ENCODE measurements at regions not wholly inside any gene's neighbourhood (a gene's known extent, or its start where the extent isn't known, plus 50 kb on each side); places are given as distances from the start of the nearest gene placed in this dataset.

DNA sequence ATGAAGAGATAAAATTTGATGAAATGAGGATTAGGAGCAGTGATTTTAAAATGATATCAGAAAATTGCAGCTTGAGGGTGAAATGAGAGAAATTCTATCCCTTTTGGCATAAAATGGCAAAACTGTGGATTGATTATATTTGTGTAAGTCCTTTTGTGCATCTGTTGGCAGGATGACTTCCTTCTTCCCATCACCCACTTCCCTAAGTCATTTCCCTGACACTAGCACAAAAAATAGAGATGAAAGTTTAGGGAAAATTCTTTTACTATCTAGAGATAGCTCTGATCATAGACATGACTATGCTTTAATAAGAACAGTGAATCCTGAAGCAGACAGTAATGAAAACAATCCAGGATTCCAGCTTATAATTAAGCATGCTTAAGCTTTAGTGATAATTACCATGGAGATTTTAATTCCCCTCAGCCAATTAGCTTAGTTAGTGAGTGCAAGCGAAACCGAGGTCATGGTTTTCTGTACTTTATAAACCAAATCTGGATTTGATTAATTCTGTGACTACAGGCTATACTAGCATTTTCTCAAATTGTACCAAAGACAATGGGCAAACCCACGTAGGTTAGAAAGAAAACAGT is 163.6 kb upstream of the TARS1 start:
- no peak for DNase-seq
- TF ChIP-seq, protein P1, sequence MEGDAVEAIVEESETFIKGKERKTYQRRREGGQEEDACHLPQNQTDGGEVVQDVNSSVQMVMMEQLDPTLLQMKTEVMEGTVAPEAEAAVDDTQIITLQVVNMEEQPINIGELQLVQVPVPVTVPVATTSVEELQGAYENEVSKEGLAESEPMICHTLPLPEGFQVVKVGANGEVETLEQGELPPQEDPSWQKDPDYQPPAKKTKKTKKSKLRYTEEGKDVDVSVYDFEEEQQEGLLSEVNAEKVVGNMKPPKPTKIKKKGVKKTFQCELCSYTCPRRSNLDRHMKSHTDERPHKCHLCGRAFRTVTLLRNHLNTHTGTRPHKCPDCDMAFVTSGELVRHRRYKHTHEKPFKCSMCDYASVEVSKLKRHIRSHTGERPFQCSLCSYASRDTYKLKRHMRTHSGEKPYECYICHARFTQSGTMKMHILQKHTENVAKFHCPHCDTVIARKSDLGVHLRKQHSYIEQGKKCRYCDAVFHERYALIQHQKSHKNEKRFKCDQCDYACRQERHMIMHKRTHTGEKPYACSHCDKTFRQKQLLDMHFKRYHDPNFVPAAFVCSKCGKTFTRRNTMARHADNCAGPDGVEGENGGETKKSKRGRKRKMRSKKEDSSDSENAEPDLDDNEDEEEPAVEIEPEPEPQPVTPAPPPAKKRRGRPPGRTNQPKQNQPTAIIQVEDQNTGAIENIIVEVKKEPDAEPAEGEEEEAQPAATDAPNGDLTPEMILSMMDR (IDR thresholded peaks at IDR 0.05; ENCODE audit: partially characterized antibody, unreplicated experiment), result no peak
- no peak overlapping the region for H3K27ac Mint-ChIP-seq (ENCODE audit: unreplicated experiment)
- no peak overlapping the region for H3K4me3 Mint-ChIP-seq (ENCODE audit: unreplicated experiment)
- H3K36me3 Mint-ChIP-seq (ENCODE audit: unreplicated experiment), result no peaks in the 10 kb centered on the region
- no peaks in the 10 kb centered on the region for H3K4me1 Mint-ChIP-seq (ENCODE audit: low read depth, unreplicated experiment)
- no peaks in the 10 kb centered on the region for H3K9me3 Mint-ChIP-seq (ENCODE audit: unreplicated experiment)
- peaks cover 2% of the 10 kb centered on the region for H3K27me3 Mint-ChIP-seq (ENCODE audit: unreplicated experiment)

DNA sequence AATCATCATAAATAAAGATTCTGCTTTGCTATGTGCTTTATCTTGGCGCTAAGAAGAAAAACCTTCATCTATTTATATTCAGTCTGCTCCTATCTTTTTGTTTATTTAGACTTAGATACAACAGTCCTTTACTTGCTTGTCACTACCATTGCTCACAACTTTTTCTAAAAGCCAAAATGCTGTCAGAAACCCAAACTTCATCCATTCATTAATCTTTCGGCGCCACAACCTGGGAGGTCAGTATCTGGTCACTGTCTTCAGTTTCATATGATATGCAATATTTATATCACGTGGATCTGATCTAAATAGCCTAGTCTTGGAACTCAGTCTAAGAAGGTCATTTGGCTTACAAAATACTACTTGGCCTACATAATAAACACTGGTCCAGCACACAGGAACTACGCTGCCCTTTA is 159.3 kb upstream of the TARS1 start:
- no peaks in the 10 kb centered on the region for H3K4me1 Mint-ChIP-seq (ENCODE audit: low read depth, unreplicated experiment)
- H3K27ac Mint-ChIP-seq (ENCODE audit: unreplicated experiment), result no peak overlapping the region
- no peaks in the 10 kb centered on the region for H3K27me3 Mint-ChIP-seq (ENCODE audit: unreplicated experiment)
- TF ChIP-seq, protein P1 (IDR thresholded peaks at IDR 0.05; ENCODE audit: partially characterized antibody, unreplicated experiment), result no peak
- no peaks in the 10 kb centered on the region for H3K36me3 Mint-ChIP-seq (ENCODE audit: unreplicated experiment)
- no peak for DNase-seq
- H3K4me3 Mint-ChIP-seq (ENCODE audit: unreplicated experiment), result no peak overlapping the region
- no peaks in the 10 kb centered on the region for H3K9me3 Mint-ChIP-seq (ENCODE audit: unreplicated experiment)

DNA sequence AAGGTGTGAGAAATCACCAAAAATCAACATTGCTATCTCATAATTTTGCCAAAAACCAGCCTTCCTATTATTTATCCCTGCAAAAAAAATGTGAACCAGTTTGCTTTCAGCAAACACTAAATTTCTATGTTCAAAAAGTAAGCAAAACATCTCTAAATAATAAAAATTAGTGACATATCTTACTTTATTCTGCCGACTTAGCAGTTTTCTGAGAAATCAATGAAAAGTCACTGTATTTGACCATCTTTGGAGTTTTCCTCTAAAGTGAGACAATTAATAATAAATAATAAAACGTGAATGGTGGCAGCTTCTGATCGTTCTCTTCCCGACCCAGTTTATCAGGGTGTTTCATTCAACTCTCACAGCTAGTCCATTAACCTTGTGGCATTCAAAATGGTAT is 158.6 kb upstream of the TARS1 start:
- H3K36me3 Mint-ChIP-seq (ENCODE audit: unreplicated experiment), result no peaks in the 10 kb centered on the region

DNA sequence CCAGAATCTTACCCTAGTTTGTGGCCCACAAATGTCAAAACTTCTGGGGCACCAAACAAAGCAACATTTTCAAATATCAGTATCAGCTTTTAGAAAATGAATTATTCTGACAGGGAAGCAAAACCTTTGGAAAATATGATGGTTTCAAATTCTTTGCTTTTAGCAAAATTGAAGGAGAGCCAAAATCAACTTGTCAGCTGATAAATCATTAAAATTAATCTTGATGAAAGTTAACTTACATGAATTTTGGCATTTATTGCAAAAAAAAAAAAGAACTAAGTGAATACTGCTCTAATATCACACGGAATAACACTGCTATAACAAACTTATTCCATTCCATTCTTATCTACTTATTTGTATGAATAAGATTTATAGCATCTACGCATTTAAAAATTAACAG is 158.1 kb upstream of the TARS1 start:
- TF ChIP-seq, protein P1 (IDR thresholded peaks at IDR 0.05; ENCODE audit: partially characterized antibody, unreplicated experiment), result no peak
- Mint-ChIP-seq H3K4me1 (ENCODE audit: low read depth, unreplicated experiment) (no peaks in the 10 kb centered on the region), H3K4me3 (ENCODE audit: unreplicated experiment) (no peak overlapping the region), H3K36me3 (ENCODE audit: unreplicated experiment) (no peaks in the 10 kb centered on the region), H3K27me3 (ENCODE audit: unreplicated experiment) (no peaks in the 10 kb centered on the region), H3K9me3 (ENCODE audit: unreplicated experiment) (no peaks in the 10 kb centered on the region), H3K27ac (ENCODE audit: unreplicated experiment) (no peak overlapping the region)
- no peak for DNase-seq

More for the DNA sequence above, 158.6 kb upstream of the TARS1 start:
- Mint-ChIP-seq H3K4me3 (ENCODE audit: unreplicated experiment) (no peak overlapping the region), H3K9me3 (ENCODE audit: unreplicated experiment) (no peaks in the 10 kb centered on the region), H3K27me3 (ENCODE audit: unreplicated experiment) (no peaks in the 10 kb centered on the region), H3K27ac (ENCODE audit: unreplicated experiment) (no peak overlapping the region), H3K4me1 (ENCODE audit: low read depth, unreplicated experiment) (no peaks in the 10 kb centered on the region)
- DNase-seq, result no peak
- TF ChIP-seq, protein P1 (IDR thresholded peaks at IDR 0.05; ENCODE audit: partially characterized antibody, unreplicated experiment), result no peak

DNA sequence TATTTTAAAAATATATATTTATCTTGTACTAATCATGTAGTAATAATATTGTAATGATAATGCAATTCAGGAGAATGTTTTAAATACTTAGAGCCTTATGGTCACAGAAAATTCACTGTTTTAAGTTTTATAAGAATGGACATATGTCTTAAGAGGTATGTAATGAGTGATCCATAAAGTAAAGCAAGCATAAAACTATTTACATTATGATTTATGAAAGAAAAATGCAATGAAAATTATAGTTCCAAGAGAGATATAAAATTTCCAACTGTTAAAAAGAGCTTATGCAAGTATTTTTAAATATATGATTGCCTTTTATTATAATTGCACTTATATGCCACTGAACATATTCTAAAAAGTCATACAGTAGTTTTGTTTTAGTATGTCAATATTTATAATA is 157.5 kb upstream of the TARS1 start:
- Mint-ChIP-seq H3K36me3 (ENCODE audit: unreplicated experiment) (no peaks in the 10 kb centered on the region), H3K4me1 (ENCODE audit: low read depth, unreplicated experiment) (no peaks in the 10 kb centered on the region), H3K27me3 (ENCODE audit: unreplicated experiment) (no peaks in the 10 kb centered on the region), H3K4me3 (ENCODE audit: unreplicated experiment) (no peak overlapping the region), H3K27ac (ENCODE audit: unreplicated experiment) (no peak overlapping the region), H3K9me3 (ENCODE audit: unreplicated experiment) (no peaks in the 10 kb centered on the region)
- DNase-seq, result no peak
- TF ChIP-seq, protein P1 (IDR thresholded peaks at IDR 0.05; ENCODE audit: partially characterized antibody, unreplicated experiment), result no peak
